Spleen (tissue), 7 donors: ENCODE measurements at regions not wholly inside any gene's neighbourhood (a gene's known extent, or its start where the extent isn't known, plus 50 kb on each side); places are given as distances from the start of the nearest gene placed in this dataset.

ENCODE experiments used
- CTCF ChIP-seq, 11 experiments: fragments of 200-600 bp in 7 of 11; fragments of 450-650 bp in 4 of 11; sonication (generic) in 4 of 11; IDR thresholded peaks in 8 of 11; conservative IDR thresholded peaks in 3 of 11; 1 replicate in 7 of 11; 2 replicates in 4 of 11; pipeline versions ENCODE4 v1.4.0 to v1.8.0; 2016 to 2021; ENCODE audit warnings: antibody characterized with exemption in 11 of 11, inconsistent platforms in 4 of 11, mild to moderate bottlenecking in 1 of 11
- POLR2A ChIP-seq, 3 donors: fragments of 450-650 bp; IDR thresholded peaks; one replicate each; pipeline ENCODE4 v1.5.1; 2017; ENCODE audit warnings: antibody characterized with exemption in 3 of 3, mild to moderate bottlenecking in 1 of 3
- POLR2AphosphoS5 ChIP-seq, 3 donors: sonication (generic); formaldehyde crosslinking; IDR thresholded peaks; one replicate each; pipeline ENCODE4 v1.5.1; 2017; ENCODE audit warnings: antibody characterized with exemption in 3 of 3
- donor health status: DM: no; HTN: no; CAD: no; lungs with moderate emphysema.
- donor health status: DM: no; HTN: no; CAD: no.
- donor health status: DM: no; HTN: no; CAD: no.

GRCh38 chr16:27633221-27633620 is 83.3 kb downstream of the KATNIP start:
- TF ChIP-seq POLR2AphosphoS5 (IDR thresholded peaks at IDR 0.05), result no peak
- no peak for TF ChIP-seq CTCF (IDR thresholded peaks at IDR 0.05 in 8 of 11, conservative IDR thresholded peaks at IDR 0.05 in 3 of 11)
- no peak for TF ChIP-seq POLR2A (IDR thresholded peaks at IDR 0.05)
